ENCODE measurements at regions not wholly inside any gene's neighbourhood (a gene's known extent, or its start where the extent isn't known, plus 50 kb on each side); places are given as distances from the start of the nearest gene placed in this dataset.

GRCh38 chr13:61086087-61086486, 329.6 kb downstream of the PCDH20 start (continued):
- TF ChIP-seq RXRA (IDR thresholded peaks at IDR 0.05; ENCODE audit: borderline replicate concordance, low read depth) (no peak), NRF1 (IDR thresholded peaks at IDR 0.05; ENCODE audit: low read depth, low read length) (no peak), ELF1 (IDR thresholded peaks at IDR 0.05) (no peak), GATA2 (CRISPR knock-in tag; IDR thresholded peaks at IDR 0.05) (no peak), RCOR1 (IDR thresholded peaks at IDR 0.05; ENCODE audit: low read length) (no peak), EZH2phosphoT487 (IDR thresholded peaks at IDR 0.05; ENCODE audit: borderline replicate concordance, low read depth) (no peak), RFX5 (IDR thresholded peaks at IDR 0.05; ENCODE audit: low read length) (no peak), FOSL2 (IDR thresholded peaks at IDR 0.05; ENCODE audit: borderline replicate concordance, low read depth) (no peak), USF2 (IDR thresholded peaks at IDR 0.05; ENCODE audit: borderline replicate concordance, low read depth, low read length) (no peak)

GRCh38 chr13:61084988-61085387, 330.7 kb downstream of the PCDH20 start:
- no peak for DNase-seq
- Histone ChIP-seq H3K4me3 (ENCODE audit: low read depth in 2 of 2, low read length in 1 of 2) (no peak overlapping the region), H3K9ac (no peak overlapping the region), H3K79me2 (ENCODE audit: insufficient read depth) (no peaks in the 10 kb centered on the region), H3K9me2 (no peaks in the 10 kb centered on the region), H3K9me3 (no peaks in the 10 kb centered on the region), H3K36me3 (replicated peaks in 1 of 2; ENCODE audit: control insufficient read depth in 1 of 2, insufficient read depth in 2 of 2, low read length in 1 of 2) (no peaks in the 10 kb centered on the region), H3K4me1 (ENCODE audit: control insufficient read depth in 1 of 2, insufficient read depth in 2 of 2, low read depth in 1 of 2, low read length in 1 of 2) (no peaks in the 10 kb centered on the region), H3K4me2 (no peak overlapping the region), H2AFZ (ENCODE audit: low read depth) (no peak overlapping the region), H4K20me1 (ENCODE audit: insufficient read depth) (no peaks in the 10 kb centered on the region), H3F3A (replicated peaks; ENCODE audit: insufficient read depth) (no peaks in the 10 kb centered on the region), H3K27ac (ENCODE audit: low read depth in 2 of 2, low read length in 1 of 2) (no peak overlapping the region), H3K27me3 (ENCODE audit: insufficient read depth) (no peaks in the 10 kb centered on the region)
- CTCF ChIA-PET, result no interaction called here
- TF ChIP-seq SMC3 (IDR thresholded peaks at IDR 0.05; ENCODE audit: low read depth, low read length), result no peak
- TF ChIP-seq ELF1 (IDR thresholded peaks at IDR 0.05), result no peak
- TF ChIP-seq FOXM1 (IDR thresholded peaks at IDR 0.05; ENCODE audit: low read depth), result no peak
- no peak for TF ChIP-seq FOXJ3 (CRISPR knock-in tag; IDR thresholded peaks at IDR 0.05)
- TF ChIP-seq MXI1 (IDR thresholded peaks at IDR 0.05; ENCODE audit: low read depth, low read length), result no peak
- TF ChIP-seq EP300 (IDR thresholded peaks at IDR 0.05; ENCODE audit: borderline replicate concordance in 1 of 2, low read depth in 1 of 2, low read length in 1 of 2), result no peak
- no peak for TF ChIP-seq YY1 (IDR thresholded peaks at IDR 0.05; ENCODE audit: low read depth)
- TF ChIP-seq EZH2phosphoT487 (IDR thresholded peaks at IDR 0.05; ENCODE audit: borderline replicate concordance, low read depth), result no peak
- TF ChIP-seq RXRA (IDR thresholded peaks at IDR 0.05; ENCODE audit: borderline replicate concordance, low read depth), result no peak
- TF ChIP-seq SIN3A (IDR thresholded peaks at IDR 0.05; ENCODE audit: borderline replicate concordance, low read depth, low read length), result no peak
- no peak for TF ChIP-seq JUND (IDR thresholded peaks at IDR 0.05)
- TF ChIP-seq CHD2 (IDR thresholded peaks at IDR 0.05; ENCODE audit: low read length, partially characterized antibody), result no peak
- TF ChIP-seq TEAD4 (IDR thresholded peaks at IDR 0.05; ENCODE audit: borderline replicate concordance, insufficient read depth), result no peak
- TF ChIP-seq NRF1 (IDR thresholded peaks at IDR 0.05; ENCODE audit: low read depth, low read length), result no peak
- TF ChIP-seq, protein P1, sequence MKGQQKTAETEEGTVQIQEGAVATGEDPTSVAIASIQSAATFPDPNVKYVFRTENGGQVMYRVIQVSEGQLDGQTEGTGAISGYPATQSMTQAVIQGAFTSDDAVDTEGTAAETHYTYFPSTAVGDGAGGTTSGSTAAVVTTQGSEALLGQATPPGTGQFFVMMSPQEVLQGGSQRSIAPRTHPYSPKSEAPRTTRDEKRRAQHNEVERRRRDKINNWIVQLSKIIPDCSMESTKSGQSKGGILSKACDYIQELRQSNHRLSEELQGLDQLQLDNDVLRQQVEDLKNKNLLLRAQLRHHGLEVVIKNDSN (IDR thresholded peaks at IDR 0.05; ENCODE audit: borderline replicate concordance, low read depth), result no peak
- TF ChIP-seq RFX5 (IDR thresholded peaks at IDR 0.05; ENCODE audit: low read length), result no peak
- no peak for TF ChIP-seq TCF12 (IDR thresholded peaks at IDR 0.05)
- TF ChIP-seq GABPA (IDR thresholded peaks at IDR 0.05; ENCODE audit: low read depth), result no peak
- TF ChIP-seq RCOR1 (IDR thresholded peaks at IDR 0.05; ENCODE audit: low read length), result no peak
- TF ChIP-seq IRF3 (IDR thresholded peaks at IDR 0.05; ENCODE audit: low read depth, low read length), result no peak
- POLR2A ChIA-PET, result no interaction called here

Data from SK-N-SH (cell line).